Osteoblast (primary cell): ENCODE measurements at regions not wholly inside any gene's neighbourhood (a gene's known extent, or its start where the extent isn't known, plus 50 kb on each side); places are given as distances from the start of the nearest gene placed in this dataset.
A peak's percentile ranks its signal among the peaks of the same experiment; 100 is the strongest.

Experiments
- DNase-seq: peaks from one replicate; pipeline ENCODE4 v3.0.0; 2011; ENCODE audit warnings: low spot score, mixed read lengths; ENCODE audit not compliant: insufficient read length; ENCODE audit errors: missing footprints
- H2AFZ ChIP-seq: 2 replicates; pipeline ENCODE4 v1.6.0; 2011; ENCODE audit warnings: mild to moderate bottlenecking, low read length
- H3K27ac ChIP-seq: 2 replicates; pipeline ENCODE4 v1.5.1; 2011; ENCODE audit warnings: mild to moderate bottlenecking, low read depth, low read length, moderate library complexity
- H3K27me3 ChIP-seq: 2 replicates; pipeline ENCODE4 v1.6.0; 2012; ENCODE audit warnings: mild to moderate bottlenecking, control low read depth, inconsistent platforms, low read length, moderate library complexity; ENCODE audit not compliant: insufficient read depth
- H3K36me3 ChIP-seq: 2 replicates; pipeline ENCODE4 v1.5.1; 2011; ENCODE audit warnings: mild to moderate bottlenecking, low read length, control low read depth, moderate library complexity; ENCODE audit not compliant: insufficient read depth
- H3K4me1 ChIP-seq: 2 replicates; pipeline ENCODE4 v1.5.1; 2011; ENCODE audit warnings: mild to moderate bottlenecking, low read length, control low read depth, moderate library complexity; ENCODE audit not compliant: insufficient read depth
- H3K4me2 ChIP-seq: 2 replicates; pipeline ENCODE4 v1.6.0; 2011; ENCODE audit warnings: mild to moderate bottlenecking, low read length; ENCODE audit not compliant: insufficient read depth
- H3K4me3 ChIP-seq: fragments of 200-600 bp; sonication (generic); 3 replicates; pipeline ENCODE4 v1.5.1; 2012; ENCODE audit warnings: mild to moderate bottlenecking, low read length, inconsistent platforms; ENCODE audit not compliant: insufficient read depth
- H3K79me2 ChIP-seq: 2 replicates; pipeline ENCODE4 v1.6.0; 2012; ENCODE audit warnings: mild to moderate bottlenecking, low read length, control low read depth, inconsistent platforms; ENCODE audit not compliant: insufficient read depth
- H3K9me3 ChIP-seq: 2 replicates; pipeline ENCODE4 v1.5.1; 2011; ENCODE audit warnings: low read depth, low read length, control low read depth
- H4K20me1 ChIP-seq: 2 replicates; pipeline ENCODE4 v1.6.0; 2012; ENCODE audit warnings: mild to moderate bottlenecking, low read length, control low read depth; ENCODE audit not compliant: insufficient read depth
- CTCF ChIP-seq: IDR thresholded peaks from 2 replicates; pipeline ENCODE4 v1.5.1; 2011; ENCODE audit warnings: mild to moderate bottlenecking, low read depth, low read length, moderate library complexity; ENCODE audit errors: extremely low read depth

- H3K4me1 ChIP-seq = no peaks in the 10 kb centered on the region
- H3K36me3 ChIP-seq = no peaks in the 10 kb centered on the region
- DNase-seq = no peak
- no peak overlapping the region for H3K4me3 ChIP-seq
- H3K79me2 ChIP-seq = no peaks in the 10 kb centered on the region
- H4K20me1 ChIP-seq = no peaks in the 10 kb centered on the region
- no peak overlapping the region for H3K4me2 ChIP-seq
- H3K27me3 ChIP-seq = no peaks in the 10 kb centered on the region
- no peak for TF ChIP-seq CTCF
- no peak overlapping the region for H3K27ac ChIP-seq
- H3K9me3 ChIP-seq = no peaks in the 10 kb centered on the region
- no peak overlapping the region for H2AFZ ChIP-seq
Observed at GRCh38 chr6:78709021-78709420, 158.3 kb upstream of the IRAK1BP1 start.

GRCh38 chr6:78713564-78713963, 153.8 kb upstream of the IRAK1BP1 start:
- TF ChIP-seq CTCF = no peak
- no peaks in the 10 kb centered on the region for H3K79me2 ChIP-seq
- H3K27me3 ChIP-seq = no peaks in the 10 kb centered on the region
- H4K20me1 ChIP-seq = no peaks in the 10 kb centered on the region
- no peaks in the 10 kb centered on the region for H3K4me1 ChIP-seq
- H3K9me3 ChIP-seq = no peaks in the 10 kb centered on the region
- no peak overlapping the region for H3K4me2 ChIP-seq
- no peak for DNase-seq
- H3K4me3 ChIP-seq = no peak overlapping the region
- no peak overlapping the region for H2AFZ ChIP-seq
- no peaks in the 10 kb centered on the region for H3K36me3 ChIP-seq
- no peak overlapping the region for H3K27ac ChIP-seq

- no peaks in the 10 kb centered on the region for H3K9me3 ChIP-seq
- no peak overlapping the region for H3K4me2 ChIP-seq
- H3K4me1 ChIP-seq = no peaks in the 10 kb centered on the region
- DNase-seq = no peak
- no peak overlapping the region for H3K27ac ChIP-seq
- TF ChIP-seq CTCF = no peak
- H2AFZ ChIP-seq = no peak overlapping the region
- H3K27me3 ChIP-seq = no peaks in the 10 kb centered on the region
- no peaks in the 10 kb centered on the region for H4K20me1 ChIP-seq
- H3K79me2 ChIP-seq = no peaks in the 10 kb centered on the region
- no peaks in the 10 kb centered on the region for H3K36me3 ChIP-seq
- H3K4me3 ChIP-seq = no peak overlapping the region
Observed at GRCh38 chr6:78744144-78744543, 123.2 kb upstream of the IRAK1BP1 start.

GRCh38 chr6:78746457-78746856, 120.9 kb upstream of the IRAK1BP1 start:
- no peaks in the 10 kb centered on the region for H3K79me2 ChIP-seq
- no peaks in the 10 kb centered on the region for H3K27me3 ChIP-seq
- no peaks in the 10 kb centered on the region for H4K20me1 ChIP-seq
- no peak overlapping the region for H3K4me3 ChIP-seq
- H3K4me2 ChIP-seq = peak overlapping the region; percentile 19
- TF ChIP-seq CTCF = no peak
- no peak for DNase-seq
- no peak overlapping the region for H2AFZ ChIP-seq
- H3K9me3 ChIP-seq = no peaks in the 10 kb centered on the region
- H3K4me1 ChIP-seq = no peaks in the 10 kb centered on the region
- H3K27ac ChIP-seq = no peak overlapping the region
- H3K36me3 ChIP-seq = no peaks in the 10 kb centered on the region
